H54 (cell line): ENCODE measurements at regions not wholly inside any gene's neighbourhood (a gene's known extent, or its start where the extent isn't known, plus 50 kb on each side); places are given as distances from the start of the nearest gene placed in this dataset.

Source experiments
- DNase-seq: peaks from one replicate; pipeline ENCODE4 v3.0.0; 2011; ENCODE audit warnings: low spot score, mixed read lengths; ENCODE audit not compliant: insufficient read length
- FAIRE-seq: peaks from 3 replicates; lab custom pipeline; 2011; peaks lifted over from hg19 to GRCh38; lab: Jason Lieb, UNC
- POLR2A ChIP-seq: IDR thresholded peaks from 2 replicates; pipeline ENCODE4 v1.6.1; 2011; ENCODE audit warnings: low read depth, mild to moderate bottlenecking, low read length

GRCh38 chr5:133905424-133905823 lies 63.0 kb downstream of the C5orf15 start:
- no peak for DNase-seq
- FAIRE-seq = no peak

DNA sequence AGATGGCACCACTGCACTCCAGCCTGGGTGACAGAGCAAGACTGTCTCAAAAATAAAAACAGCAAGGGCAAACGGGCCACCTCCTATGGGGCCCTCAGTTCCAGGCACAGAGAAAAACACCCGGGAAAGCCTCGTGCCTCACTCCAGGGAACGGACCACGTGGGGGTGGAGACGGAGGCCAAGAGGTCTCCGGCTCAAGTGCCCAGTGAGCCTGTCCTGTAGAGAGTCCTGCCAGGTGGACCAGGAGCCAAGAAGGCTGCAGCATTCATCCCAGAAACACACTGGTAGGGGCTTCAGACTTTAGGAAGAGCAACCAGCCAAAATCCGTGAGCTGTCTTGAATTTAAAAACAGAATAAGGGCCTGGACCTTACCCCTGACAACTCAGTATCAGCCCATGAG lies 63.8 kb downstream of the C5orf15 start:
- no peak for TF ChIP-seq POLR2A
- DNase-seq = no peak
- FAIRE-seq = no peak

More at GRCh38 chr5:133905424-133905823, 63.0 kb downstream of the C5orf15 start:
- TF ChIP-seq POLR2A = no peak

DNA sequence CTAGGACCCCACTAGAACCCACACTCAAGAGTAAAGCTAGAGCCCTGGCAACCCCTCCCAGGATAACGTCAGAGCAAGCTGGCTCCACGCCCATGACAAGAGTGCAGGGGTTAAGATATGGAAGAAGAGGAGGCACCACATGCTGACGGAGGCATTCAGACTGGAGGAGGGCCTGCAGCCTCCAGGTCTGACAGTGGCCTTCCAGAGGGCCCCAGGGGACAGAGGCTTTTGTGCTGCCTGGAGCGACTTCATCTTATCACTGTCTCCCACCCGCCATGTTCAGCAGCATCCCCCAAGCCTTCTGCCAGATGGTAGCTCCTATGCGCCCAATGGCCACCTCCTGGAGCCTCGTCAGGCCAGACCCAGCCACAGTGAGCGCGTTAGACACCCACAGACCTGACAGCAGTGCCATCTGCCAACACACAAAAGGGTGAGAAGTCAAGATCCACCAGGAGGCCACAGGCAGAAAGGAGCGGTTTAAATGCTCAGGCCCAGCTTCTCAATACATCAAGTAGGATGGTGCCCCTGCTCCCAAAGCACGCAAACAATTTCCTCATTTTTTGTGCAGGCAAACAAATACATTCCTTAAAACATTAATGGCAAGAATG lies 65.8 kb downstream of the C5orf15 start:
- TF ChIP-seq POLR2A = no peak
- DNase-seq (no peak), FAIRE-seq (no peak)

- no peak for TF ChIP-seq POLR2A
- FAIRE-seq = no peak
Observed at GRCh38 chr5:133900534-133901270, 67.7 kb downstream of the C5orf15 start.

DNA sequence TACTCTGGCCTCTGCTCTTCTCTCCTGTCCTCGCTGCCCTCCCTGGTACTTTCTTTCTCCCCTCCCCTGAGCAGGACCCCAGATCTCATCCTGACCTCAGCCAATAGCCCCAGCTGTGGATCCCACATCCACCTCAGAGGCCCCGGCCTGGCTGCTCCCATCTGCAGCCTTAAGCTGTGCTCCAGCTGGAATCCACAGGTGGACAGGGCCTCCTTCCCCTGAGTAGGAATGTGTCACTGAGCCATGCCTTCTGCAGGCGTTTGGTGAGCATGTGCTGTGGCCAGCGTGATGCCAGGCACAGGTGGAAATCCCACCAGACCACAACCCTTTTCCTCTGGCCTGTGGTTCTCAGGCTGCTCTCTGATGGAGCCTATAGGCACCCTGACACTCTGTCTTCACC lies 68.9 kb downstream of the C5orf15 start:
- TF ChIP-seq POLR2A = no peak
- no peak for FAIRE-seq
- no peak for DNase-seq

More at GRCh38 chr5:133900534-133901270, 67.7 kb downstream of the C5orf15 start:
- DNase-seq = no peak

DNA sequence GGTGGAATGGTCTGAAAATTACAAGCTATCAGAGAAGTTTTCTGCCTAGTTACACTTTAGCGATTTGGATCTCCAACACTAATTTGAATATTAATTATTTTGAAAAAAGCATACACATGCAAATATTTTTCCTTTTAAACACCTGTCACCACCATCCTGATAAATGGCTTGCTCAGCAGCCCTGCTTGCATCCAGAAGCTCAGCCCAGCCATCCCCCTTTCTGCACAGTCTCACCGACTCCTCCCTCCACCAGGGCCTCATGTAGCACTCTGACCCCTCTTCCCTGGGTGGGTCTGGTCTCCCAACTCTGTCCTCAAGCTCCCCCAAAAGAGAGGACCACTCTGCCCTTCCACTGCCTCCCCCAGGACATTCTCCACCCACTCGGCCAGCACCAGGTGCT lies 70.0 kb downstream of the C5orf15 start:
- TF ChIP-seq POLR2A = no peak
- DNase-seq (no peak), FAIRE-seq (no peak)

- DNase-seq (no peak), FAIRE-seq (no peak)
- TF ChIP-seq POLR2A = no peak
Observed at GRCh38 chr5:133897431-133897830, 71.0 kb downstream of the C5orf15 start.

DNA sequence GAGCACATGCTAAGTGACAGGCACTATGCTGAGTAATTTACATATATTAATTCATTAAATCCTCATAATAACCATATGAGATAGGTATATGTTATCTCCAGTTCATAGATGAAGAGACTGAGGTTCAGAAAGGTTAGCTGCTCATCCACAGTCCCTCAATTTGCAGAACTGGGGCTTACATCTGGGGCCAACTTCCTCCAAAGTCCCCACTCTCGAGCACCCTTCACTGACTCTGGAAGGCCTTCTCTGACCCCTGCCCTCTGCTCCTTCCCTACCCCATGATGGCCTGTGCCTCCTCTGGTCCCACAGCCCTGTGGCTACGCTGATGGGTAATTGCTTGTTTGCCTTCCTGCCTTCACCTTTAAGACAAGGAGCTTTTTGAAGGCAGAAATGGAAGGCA lies 71.6 kb downstream of the C5orf15 start:
- FAIRE-seq = no peak
- TF ChIP-seq POLR2A = no peak
- DNase-seq = no peak

DNA sequence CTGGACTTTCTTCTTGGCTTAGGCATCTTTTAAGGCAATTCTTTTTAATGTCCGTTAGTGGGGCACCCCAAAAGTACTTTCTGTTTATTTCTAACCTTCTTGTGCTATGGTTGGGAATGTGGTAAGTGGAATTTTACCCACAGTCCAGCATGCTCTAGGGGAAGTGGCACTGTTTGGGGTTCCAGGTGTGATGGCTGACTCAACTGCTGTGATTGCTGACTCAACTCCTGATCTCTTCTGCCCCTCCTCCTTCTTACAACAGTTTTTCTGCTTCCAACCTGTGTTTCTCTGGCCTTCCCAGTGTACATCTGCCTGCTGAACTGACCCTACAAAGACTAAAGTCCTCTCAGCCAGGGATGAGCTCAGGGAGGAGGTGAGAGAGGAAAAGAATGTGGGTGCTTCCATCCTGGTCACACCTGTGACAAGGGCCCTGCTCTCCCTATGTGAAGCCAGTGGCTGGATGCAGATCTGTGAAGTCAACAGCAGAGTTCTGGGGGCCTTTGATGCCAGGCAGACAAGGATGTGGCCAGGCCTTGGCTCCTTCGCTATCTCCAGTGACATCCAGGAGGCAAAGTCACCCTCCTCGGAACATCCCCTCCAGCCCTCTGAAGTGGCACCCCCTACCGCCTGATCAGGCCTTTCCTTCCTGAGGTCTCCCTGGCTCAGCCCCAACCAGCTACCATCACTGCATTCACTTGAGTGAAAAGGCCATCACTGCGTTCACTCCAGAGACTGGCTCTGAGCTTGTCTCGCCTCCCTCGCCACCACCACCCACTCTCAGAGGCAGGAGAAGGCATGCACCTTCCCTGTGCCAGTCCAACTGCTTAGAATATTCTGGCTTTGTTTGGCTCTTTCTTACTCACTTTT lies 72.2 kb downstream of the C5orf15 start:
- no peak for DNase-seq
- TF ChIP-seq POLR2A = no peak
- FAIRE-seq = no peak

- DNase-seq = no peak
- no peak for FAIRE-seq
- no peak for TF ChIP-seq POLR2A
Observed at GRCh38 chr5:133894143-133894542, 74.3 kb downstream of the C5orf15 start.

- FAIRE-seq = no peak
- TF ChIP-seq POLR2A = no peak
- DNase-seq = no peak
Observed at GRCh38 chr5:133892774-133893173, 75.7 kb downstream of the C5orf15 start.

- TF ChIP-seq POLR2A = no peak
- FAIRE-seq (no peak), DNase-seq (no peak)
Observed at GRCh38 chr5:133892306-133892705, 76.1 kb downstream of the C5orf15 start.

DNA sequence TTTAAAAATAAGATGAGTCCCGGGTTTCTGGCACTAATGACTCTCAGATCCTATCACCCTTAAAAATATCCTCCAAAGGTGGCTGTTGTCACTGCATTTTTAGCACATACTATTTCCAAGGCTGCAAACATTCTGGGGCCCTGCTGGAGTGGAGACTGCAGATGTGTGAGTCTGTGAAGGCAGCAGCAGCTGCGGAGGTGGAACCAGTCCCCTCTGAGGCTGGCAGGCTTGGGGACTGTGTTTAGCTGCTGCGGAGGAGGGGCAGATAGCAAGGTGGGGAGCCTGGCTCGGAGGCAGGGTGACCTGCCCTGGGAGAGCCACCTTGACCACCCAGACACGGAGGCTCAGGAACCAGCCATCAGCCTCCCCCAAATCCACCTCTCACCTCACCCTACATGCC lies 77.0 kb downstream of the C5orf15 start:
- TF ChIP-seq POLR2A = no peak
- FAIRE-seq (no peak), DNase-seq (no peak)

GRCh38 chr5:133890776-133891280 lies 77.6 kb downstream of the C5orf15 start:
- no peak for DNase-seq
- no peak for FAIRE-seq
- no peak for TF ChIP-seq POLR2A
